Left ventricle myocardium inferior (tissue), 1 donor: ENCODE measurements at regions not wholly inside any gene's neighbourhood (a gene's known extent, or its start where the extent isn't known, plus 50 kb on each side); places are given as distances from the start of the nearest gene placed in this dataset.

Experiments
- DNase-seq: peaks from one replicate; pipeline ENCODE4 v3.0.0-alpha.2; 2020
- H3K27ac ChIP-seq: fragments of 200-600 bp; replicated peaks from 2 replicates; pipeline ENCODE4 v1.8.0; 2021
- H3K27me3 ChIP-seq: fragments of 200-600 bp; 2 replicates; pipeline ENCODE4 v1.8.0; 2021; ENCODE audit warnings: low read depth
- H3K36me3 ChIP-seq: fragments of 200-600 bp; 2 replicates; pipeline ENCODE4 v1.8.0; 2021
- H3K4me1 ChIP-seq: fragments of 200-600 bp; 2 replicates; pipeline ENCODE4 v1.8.0; 2021
- H3K4me3 ChIP-seq: fragments of 200-600 bp; 2 replicates; pipeline ENCODE4 v1.8.0; 2021; ENCODE audit warnings: mild to moderate bottlenecking, moderate library complexity
- H3K9me3 ChIP-seq: fragments of 200-600 bp; replicated peaks from 2 replicates; pipeline ENCODE4 v1.8.0; 2021
- intact Hi-C: fragments of 100-400 bp; cut with micrococcal nuclease; formaldehyde crosslinking; loops from one replicate; pipeline ENCODE4 v1.11.0; 2022
- TF ChIP-seq, protein P1 (sequence below): fragments of 200-600 bp; IDR thresholded peaks from 2 replicates; pipeline ENCODE4 v1.8.0; 2021; ENCODE audit warnings: antibody characterized with exemption, mild to moderate bottlenecking, borderline replicate concordance
- donor health status: DM: no; HTN: yes; CAD: no; lungs with severe emphysema.

DNA sequence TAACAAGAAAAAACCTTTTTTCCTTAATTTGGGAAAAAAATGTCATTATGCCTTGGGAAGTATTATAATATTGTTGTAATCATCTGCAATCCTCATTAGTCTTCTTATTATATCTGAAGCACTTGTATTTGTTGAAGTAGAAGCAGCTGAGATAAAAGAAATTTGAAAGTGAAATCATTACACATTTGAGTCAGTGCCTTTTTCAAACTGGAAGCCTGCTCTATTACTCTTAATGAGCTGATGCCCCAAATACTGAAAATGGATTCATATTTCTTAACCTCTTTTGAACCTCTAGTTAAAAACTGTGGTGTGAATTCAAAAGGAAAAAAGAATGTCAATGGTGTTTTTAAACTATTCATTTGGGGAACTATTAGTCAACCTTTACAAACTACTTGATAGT lies 1027.7 kb downstream of the NR2F1-AS1 start:
- Histone ChIP-seq H3K4me3 (no peak overlapping the region), H3K4me1 (no peaks in the 10 kb centered on the region), H3K36me3 (no peaks in the 10 kb centered on the region), H3K27ac (no peak overlapping the region), H3K9me3 (no peaks in the 10 kb centered on the region), H3K27me3 (no peaks in the 10 kb centered on the region)
- no peak for DNase-seq
- TF ChIP-seq, protein P1, sequence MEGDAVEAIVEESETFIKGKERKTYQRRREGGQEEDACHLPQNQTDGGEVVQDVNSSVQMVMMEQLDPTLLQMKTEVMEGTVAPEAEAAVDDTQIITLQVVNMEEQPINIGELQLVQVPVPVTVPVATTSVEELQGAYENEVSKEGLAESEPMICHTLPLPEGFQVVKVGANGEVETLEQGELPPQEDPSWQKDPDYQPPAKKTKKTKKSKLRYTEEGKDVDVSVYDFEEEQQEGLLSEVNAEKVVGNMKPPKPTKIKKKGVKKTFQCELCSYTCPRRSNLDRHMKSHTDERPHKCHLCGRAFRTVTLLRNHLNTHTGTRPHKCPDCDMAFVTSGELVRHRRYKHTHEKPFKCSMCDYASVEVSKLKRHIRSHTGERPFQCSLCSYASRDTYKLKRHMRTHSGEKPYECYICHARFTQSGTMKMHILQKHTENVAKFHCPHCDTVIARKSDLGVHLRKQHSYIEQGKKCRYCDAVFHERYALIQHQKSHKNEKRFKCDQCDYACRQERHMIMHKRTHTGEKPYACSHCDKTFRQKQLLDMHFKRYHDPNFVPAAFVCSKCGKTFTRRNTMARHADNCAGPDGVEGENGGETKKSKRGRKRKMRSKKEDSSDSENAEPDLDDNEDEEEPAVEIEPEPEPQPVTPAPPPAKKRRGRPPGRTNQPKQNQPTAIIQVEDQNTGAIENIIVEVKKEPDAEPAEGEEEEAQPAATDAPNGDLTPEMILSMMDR: no peak
- intact Hi-C loops: no loop called here

DNA sequence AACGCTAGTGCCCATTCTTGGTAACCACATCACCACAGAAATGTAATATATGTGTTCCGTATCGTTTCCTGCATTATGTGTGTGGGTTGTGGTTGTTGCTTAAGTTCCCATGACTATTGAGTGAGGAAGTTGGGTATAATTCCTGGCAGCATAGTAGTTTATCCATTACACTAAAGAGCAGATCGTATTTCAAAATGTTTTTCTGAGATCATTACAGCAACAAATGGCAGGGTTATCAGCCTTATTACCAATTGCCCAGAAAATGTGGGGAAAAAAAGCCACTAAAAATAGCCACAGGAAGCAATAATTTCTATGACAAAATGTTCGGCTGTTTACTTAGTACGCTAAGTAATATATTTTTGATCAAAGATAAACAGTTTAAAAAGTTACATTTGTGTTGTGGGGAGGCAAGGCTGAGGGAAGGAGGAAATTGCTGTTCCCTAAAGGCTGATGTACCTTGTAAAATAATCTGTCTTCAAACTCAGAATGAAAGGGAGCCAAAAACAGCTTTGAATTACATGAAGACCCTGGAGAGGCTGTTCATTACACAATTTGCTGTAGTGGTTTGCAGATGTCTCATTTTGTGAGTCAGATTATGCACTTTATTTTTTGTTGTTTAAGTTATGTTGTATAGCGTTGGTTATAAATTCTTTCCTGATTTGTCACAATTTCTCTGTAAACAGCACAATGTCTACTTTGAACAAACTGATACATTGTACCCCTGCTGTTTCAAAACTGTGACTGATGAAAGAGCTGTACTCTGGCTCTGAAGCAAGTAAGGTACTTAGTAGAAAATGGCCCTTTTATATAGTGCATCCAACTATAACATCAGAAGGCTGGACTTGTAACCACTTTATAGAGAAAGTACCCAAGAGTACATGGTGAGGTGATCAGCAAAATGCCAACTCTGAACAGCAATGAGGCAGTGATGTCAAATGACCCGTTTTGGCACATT lies 1028.5 kb downstream of the NR2F1-AS1 start:
- no peaks in the 10 kb centered on the region for H3K36me3 ChIP-seq
- TF ChIP-seq, protein P1: no peak
- H3K27ac ChIP-seq: no peak overlapping the region
- no peaks in the 10 kb centered on the region for H3K4me1 ChIP-seq
- H3K9me3 ChIP-seq: no peaks in the 10 kb centered on the region
- H3K27me3 ChIP-seq: no peaks in the 10 kb centered on the region
- no peak overlapping the region for H3K4me3 ChIP-seq
- intact Hi-C loops: no loop called here
- DNase-seq: no peak

DNA sequence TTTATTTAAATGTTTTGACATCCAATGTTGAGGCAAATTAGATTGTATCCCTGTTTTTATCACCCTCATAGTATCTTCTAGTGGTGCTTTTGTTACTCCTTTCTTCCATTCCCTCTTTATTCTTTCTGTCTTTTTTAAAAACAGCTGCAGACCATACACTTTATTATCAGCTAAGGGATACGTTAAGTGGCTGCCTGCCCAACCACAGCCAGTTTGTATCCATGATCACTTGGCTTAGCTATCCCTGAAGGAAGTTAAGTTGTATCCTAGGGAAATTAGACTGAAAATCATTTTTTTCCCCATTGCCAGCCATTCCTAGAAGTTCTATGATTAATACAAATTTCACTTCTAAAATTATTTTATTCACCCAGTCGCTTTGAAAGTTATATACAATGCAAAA lies 1032.7 kb downstream of the NR2F1-AS1 start:
- Histone ChIP-seq H3K4me3 (no peak overlapping the region), H3K27me3 (no peaks in the 10 kb centered on the region), H3K4me1 (no peaks in the 10 kb centered on the region), H3K27ac (no peak overlapping the region), H3K36me3 (no peaks in the 10 kb centered on the region), H3K9me3 (no peaks in the 10 kb centered on the region)
- TF ChIP-seq, protein P1: no peak
- DNase-seq: no peak
- intact Hi-C loops: no loop called here

DNA sequence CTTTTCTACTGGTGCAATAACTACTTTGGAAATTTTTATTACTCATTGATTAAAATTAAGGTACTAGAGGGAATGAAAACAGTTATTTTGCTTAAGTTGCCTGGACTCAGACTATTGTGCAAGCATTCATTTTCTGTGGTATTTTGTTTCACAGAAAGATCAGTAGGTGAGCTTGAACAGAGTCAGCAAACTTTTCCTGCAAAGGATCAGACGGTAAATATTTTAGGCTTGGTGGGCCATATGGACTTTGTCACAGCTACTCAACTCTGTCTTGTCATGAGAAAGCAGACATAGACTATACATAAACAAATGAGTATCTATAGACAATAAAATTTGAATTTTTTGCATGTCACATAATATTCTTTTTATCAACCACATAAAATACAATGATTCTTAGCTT lies 1036.4 kb downstream of the NR2F1-AS1 start:
- no peaks in the 10 kb centered on the region for H3K27me3 ChIP-seq
- TF ChIP-seq, protein P1: no peak
- no peak overlapping the region for H3K27ac ChIP-seq

DNA sequence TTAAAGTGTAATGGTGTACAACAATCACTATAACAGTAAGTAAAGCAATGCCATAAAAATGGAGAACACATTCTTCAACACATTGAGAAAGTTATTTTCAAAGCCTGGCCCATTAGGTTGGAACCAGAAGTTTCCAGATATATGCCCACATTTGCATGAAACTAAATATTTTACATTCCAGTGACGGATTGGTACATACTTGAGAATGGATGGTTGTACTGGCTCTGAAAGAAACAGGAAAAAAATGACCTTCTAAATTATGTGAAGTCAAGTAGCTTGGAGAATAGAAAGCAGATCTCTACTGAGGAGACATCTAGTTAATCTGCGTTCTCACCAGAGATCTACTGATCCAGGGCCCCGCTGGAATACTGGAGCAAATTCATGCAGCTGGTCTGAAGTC lies 1037.0 kb downstream of the NR2F1-AS1 start:
- TF ChIP-seq, protein P1: no peak
- Histone ChIP-seq H3K9me3 (no peaks in the 10 kb centered on the region), H3K36me3 (no peaks in the 10 kb centered on the region), H3K27me3 (no peaks in the 10 kb centered on the region), H3K27ac (no peak overlapping the region), H3K4me3 (no peak overlapping the region), H3K4me1 (no peaks in the 10 kb centered on the region)
- DNase-seq: no peak
- intact Hi-C loops: no loop called here

More for the DNA sequence above, 1036.4 kb downstream of the NR2F1-AS1 start:
- no peak overlapping the region for H3K4me3 ChIP-seq
- intact Hi-C loops: no loop called here
- no peak for DNase-seq
- no peaks in the 10 kb centered on the region for H3K9me3 ChIP-seq
- no peaks in the 10 kb centered on the region for H3K4me1 ChIP-seq
- H3K36me3 ChIP-seq: no peaks in the 10 kb centered on the region
